ENCODE measurements at regions not wholly inside any gene's neighbourhood (a gene's known extent, or its start where the extent isn't known, plus 50 kb on each side); places are given as distances from the start of the nearest gene placed in this dataset.

DNA sequence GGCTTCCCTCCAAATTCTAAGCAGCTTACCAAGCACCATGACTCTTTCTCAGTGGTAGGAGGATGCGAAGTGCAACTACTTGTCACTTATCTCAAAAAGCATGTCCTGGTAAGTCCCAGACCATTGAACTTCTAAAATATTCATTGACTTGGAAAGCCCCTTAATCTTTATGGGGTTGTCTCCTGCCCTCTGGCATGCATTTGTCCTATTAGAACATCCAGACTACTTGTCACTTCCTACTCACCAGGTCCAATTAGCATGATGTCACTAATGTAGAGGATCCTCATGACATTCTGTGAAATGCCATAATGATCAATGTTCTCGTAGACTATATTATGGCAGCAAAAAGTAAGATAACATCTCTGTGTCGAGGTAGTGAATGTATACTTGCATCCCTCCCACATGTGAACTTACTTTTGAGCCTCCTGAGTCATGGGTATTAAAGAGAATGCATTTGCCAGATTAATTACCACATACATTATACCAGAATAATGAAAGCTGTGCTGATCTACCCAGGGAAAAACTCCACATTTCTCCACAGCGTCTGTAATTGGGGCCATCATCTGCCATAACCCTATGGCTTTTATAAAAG is 63.5 kb upstream of the RAD23B start:
- TF ChIP-seq, protein P1, sequence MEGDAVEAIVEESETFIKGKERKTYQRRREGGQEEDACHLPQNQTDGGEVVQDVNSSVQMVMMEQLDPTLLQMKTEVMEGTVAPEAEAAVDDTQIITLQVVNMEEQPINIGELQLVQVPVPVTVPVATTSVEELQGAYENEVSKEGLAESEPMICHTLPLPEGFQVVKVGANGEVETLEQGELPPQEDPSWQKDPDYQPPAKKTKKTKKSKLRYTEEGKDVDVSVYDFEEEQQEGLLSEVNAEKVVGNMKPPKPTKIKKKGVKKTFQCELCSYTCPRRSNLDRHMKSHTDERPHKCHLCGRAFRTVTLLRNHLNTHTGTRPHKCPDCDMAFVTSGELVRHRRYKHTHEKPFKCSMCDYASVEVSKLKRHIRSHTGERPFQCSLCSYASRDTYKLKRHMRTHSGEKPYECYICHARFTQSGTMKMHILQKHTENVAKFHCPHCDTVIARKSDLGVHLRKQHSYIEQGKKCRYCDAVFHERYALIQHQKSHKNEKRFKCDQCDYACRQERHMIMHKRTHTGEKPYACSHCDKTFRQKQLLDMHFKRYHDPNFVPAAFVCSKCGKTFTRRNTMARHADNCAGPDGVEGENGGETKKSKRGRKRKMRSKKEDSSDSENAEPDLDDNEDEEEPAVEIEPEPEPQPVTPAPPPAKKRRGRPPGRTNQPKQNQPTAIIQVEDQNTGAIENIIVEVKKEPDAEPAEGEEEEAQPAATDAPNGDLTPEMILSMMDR (IDR thresholded peaks at IDR 0.05), result no peak
- TF ChIP-seq POLR2A (IDR thresholded peaks at IDR 0.05), result no peak
- no peak for TF ChIP-seq EP300 (IDR thresholded peaks at IDR 0.05)
